HG02852 (cell line): ENCODE measurements at regions not wholly inside any gene's neighbourhood (a gene's known extent, or its start where the extent isn't known, plus 50 kb on each side); places are given as distances from the start of the nearest gene placed in this dataset.

Experiments used
- ATAC-seq: cut with Tn5 transposase; IDR thresholded peaks from one replicate; pipeline ENCODE4 v1.9.1; 2021; ENCODE audit warnings: mild to moderate bottlenecking, moderate library complexity; ENCODE audit not compliant: unreplicated experiment

- ATAC-seq: peak; percentile 70
Observed at GRCh38 chr9:99513441-99514112, 291.5 kb downstream of the SEC61B start.

GRCh38 chr9:99515093-99515492, 293.0 kb downstream of the SEC61B start:
- no peak for ATAC-seq

GRCh38 chr9:99515895-99516656, 294.0 kb downstream of the SEC61B start:
- ATAC-seq: no peak

- no peak for ATAC-seq
Observed at GRCh38 chr9:99516657-99517049, 294.6 kb downstream of the SEC61B start.

GRCh38 chr9:99523838-99524237, 297.8 kb upstream of the NR4A3 start:
- no peak for ATAC-seq

GRCh38 chr9:99531313-99531712, 290.4 kb upstream of the NR4A3 start:
- no peak for ATAC-seq

- no peak for ATAC-seq
Observed at GRCh38 chr9:99533421-99533820, 288.3 kb upstream of the NR4A3 start.

GRCh38 chr9:99537996-99538395, 283.7 kb upstream of the NR4A3 start:
- no peak for ATAC-seq

GRCh38 chr9:99544526-99544925, 277.2 kb upstream of the NR4A3 start:
- no peak for ATAC-seq

- ATAC-seq: no peak
Observed at GRCh38 chr9:99549441-99549840, 272.2 kb upstream of the NR4A3 start.

GRCh38 chr9:99555792-99556191, 265.9 kb upstream of the NR4A3 start:
- no peak for ATAC-seq

- ATAC-seq: no peak
Observed at GRCh38 chr9:99556998-99557397, 264.7 kb upstream of the NR4A3 start.

- ATAC-seq: no peak
Observed at GRCh38 chr9:99557816-99558215, 263.9 kb upstream of the NR4A3 start.

GRCh38 chr9:99559776-99560175, 261.9 kb upstream of the NR4A3 start:
- ATAC-seq: no peak

GRCh38 chr9:99560561-99560960, 261.1 kb upstream of the NR4A3 start:
- no peak for ATAC-seq

GRCh38 chr9:99561509-99561917, 260.2 kb upstream of the NR4A3 start:
- no peak for ATAC-seq

GRCh38 chr9:99561961-99562565, 259.6 kb upstream of the NR4A3 start:
- no peak for ATAC-seq

GRCh38 chr9:99563364-99563763, 258.3 kb upstream of the NR4A3 start:
- no peak for ATAC-seq

- no peak for ATAC-seq
Observed at GRCh38 chr9:99565203-99565602, 256.5 kb upstream of the NR4A3 start.

GRCh38 chr9:99567436-99567835, 254.2 kb upstream of the NR4A3 start:
- ATAC-seq: no peak

GRCh38 chr9:99569840-99570239, 251.8 kb upstream of the NR4A3 start:
- no peak for ATAC-seq

- ATAC-seq: no peak
Observed at GRCh38 chr9:99572567-99572966, 249.1 kb upstream of the NR4A3 start.
